Panc1 (cell line): ENCODE measurements at regions not wholly inside any gene's neighbourhood (a gene's known extent, or its start where the extent isn't known, plus 50 kb on each side); places are given as distances from the start of the nearest gene placed in this dataset.

ENCODE experiments used
- CTCF ChIP-seq: fragments of 450-650 bp; IDR thresholded peaks from 2 replicates; pipeline ENCODE4 v1.5.1; 2017; ENCODE audit warnings: mild to moderate bottlenecking
- POLR2AphosphoS5 ChIP-seq: IDR thresholded peaks from 2 replicates; pipeline ENCODE4 v1.6.1; 2012; ENCODE audit warnings: mild to moderate bottlenecking, low read depth, low read length, moderate library complexity
- REST ChIP-seq, 2 experiments: IDR thresholded peaks; 2 replicates each; pipeline ENCODE4 v1.6.1; 2011 to 2012; ENCODE audit warnings: low read depth in 2 of 2, control low read depth in 1 of 2, low read length in 1 of 2, mild to moderate bottlenecking in 1 of 2, moderate library complexity in 1 of 2; ENCODE audit not compliant: insufficient read depth in 1 of 2

GRCh38 chr15:70463453-70463834 lies 299.9 kb downstream of the UACA start:
- TF ChIP-seq CTCF (no peak), POLR2AphosphoS5 (no peak), REST (IDR thresholded peaks at IDR 0.05; ENCODE audit: insufficient read depth in 1 of 2, low read depth in 2 of 2, low read length in 1 of 2) (no peak)
